Right kidney (tissue), 1 donor: ENCODE measurements at regions not wholly inside any gene's neighbourhood (a gene's known extent, or its start where the extent isn't known, plus 50 kb on each side); places are given as distances from the start of the nearest gene placed in this dataset.
"Not testable (repeated sequence)": the region's sequence is repeated elsewhere in the genome, so short reads cannot be mapped to it uniquely, and the experiment has no call there.

ENCODE experiments used
- DNase-seq: peaks from one replicate; pipeline ENCODE4 v3.0.0-alpha.2; 2016

DNA sequence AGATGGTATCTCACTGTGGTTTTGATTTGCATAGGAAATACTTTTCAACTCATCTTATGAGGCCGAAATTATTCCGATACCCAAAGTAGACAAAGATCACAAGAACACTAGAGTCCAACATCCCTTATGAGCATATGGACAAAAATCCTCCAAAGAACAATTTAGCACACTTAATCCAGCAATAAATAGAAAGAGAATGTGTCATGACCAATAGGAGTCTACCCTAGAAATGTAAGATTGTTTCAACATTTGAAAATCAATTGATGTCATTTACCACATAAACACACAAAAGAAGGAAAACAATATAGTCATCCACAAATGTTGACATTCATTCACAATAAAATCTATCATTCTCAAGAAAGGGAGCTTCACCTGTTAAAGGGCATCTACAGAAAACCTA is 307.8 kb upstream of the SMIM21 start:
- DNase-seq = no peak

- DNase-seq = no peak
Measured at GRCh38 chr18:75730249-75730648, 302.7 kb upstream of the SMIM21 start.

- DNase-seq = no peak
Measured at GRCh38 chr18:75728621-75729020, 301.1 kb upstream of the SMIM21 start.

DNA sequence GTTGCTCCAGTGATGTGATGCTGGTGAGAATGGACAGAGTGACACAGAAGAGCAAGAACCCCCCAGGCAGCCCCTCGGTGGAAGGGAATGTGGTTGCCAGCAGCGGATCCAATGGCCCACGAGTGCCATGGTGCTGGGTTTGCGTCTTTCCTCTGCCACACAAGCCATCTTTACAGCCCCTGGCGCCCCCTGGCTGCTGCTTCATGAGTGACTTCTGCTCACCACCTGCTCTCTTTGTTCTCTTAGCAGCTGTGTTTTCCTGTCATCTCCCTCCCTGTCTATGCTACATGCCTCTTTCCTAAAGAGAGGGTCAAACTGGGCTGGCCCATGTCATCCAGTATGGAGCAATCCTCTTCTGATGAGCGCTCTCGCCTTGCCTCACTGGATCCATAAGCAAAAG is 300.0 kb upstream of the SMIM21 start:
- DNase-seq = no peak

DNA sequence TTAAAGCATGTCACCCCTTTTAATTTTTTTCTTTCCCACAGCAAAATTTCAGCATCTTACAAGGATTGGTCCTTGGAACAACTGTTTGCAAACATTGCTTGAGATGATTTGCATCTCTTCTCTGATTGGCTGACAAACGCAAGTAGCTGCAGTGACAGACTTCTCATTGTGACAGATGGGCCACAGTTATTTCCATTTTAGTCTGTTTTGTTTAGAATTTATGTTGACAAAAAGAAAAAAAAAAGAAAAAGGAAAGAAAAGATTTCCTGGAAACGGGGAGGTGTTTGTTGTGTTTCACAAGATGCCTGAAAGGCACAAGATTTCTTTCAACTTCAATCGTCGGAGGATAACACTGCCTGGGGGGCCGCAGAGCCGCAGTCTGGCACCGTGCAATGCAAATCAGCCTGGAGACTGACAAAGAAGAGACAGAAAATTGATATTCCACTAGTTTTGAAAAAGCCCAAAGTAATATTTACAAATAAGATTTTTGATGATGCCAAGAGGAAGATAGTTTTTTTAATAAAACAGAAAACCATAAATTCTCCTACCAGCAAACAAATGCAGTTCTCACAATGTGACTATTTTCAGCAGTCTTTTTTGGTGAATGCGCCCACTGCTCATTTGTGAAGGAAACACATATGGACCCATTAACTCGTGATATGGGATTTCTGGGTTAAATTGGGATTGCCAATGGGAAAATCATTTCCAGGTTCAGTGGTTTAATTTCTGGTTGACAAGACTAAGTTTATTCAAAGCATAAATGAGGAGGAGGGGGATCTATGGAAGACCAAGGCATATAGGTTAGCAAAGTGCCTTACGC is 296.2 kb upstream of the SMIM21 start:
- no peak for DNase-seq

GRCh38 chr18:75714766-75715165 is 287.3 kb upstream of the SMIM21 start:
- no peak for DNase-seq

- not testable (repeated sequence) for DNase-seq
Measured at GRCh38 chr18:75712124-75712867, 284.8 kb upstream of the SMIM21 start.

DNA sequence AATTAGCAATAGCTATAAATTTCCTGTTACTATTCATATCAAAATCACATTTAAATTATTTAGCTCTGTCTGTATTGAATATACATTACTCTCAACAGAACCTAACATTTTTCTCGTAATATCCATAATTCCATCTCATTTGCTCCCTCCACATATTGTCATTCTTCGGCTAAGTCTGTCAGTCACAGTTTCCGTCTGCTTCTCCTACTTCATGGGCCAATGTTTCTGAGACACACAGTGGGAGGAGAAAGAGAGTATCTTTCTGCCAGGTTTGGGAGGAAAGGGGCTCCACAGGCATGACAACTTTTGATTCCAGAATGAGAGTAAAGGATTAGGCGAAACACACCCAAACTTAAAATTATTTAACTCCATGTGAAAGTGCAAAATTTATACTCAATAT is 273.1 kb upstream of the SMIM21 start:
- DNase-seq = no peak

DNA sequence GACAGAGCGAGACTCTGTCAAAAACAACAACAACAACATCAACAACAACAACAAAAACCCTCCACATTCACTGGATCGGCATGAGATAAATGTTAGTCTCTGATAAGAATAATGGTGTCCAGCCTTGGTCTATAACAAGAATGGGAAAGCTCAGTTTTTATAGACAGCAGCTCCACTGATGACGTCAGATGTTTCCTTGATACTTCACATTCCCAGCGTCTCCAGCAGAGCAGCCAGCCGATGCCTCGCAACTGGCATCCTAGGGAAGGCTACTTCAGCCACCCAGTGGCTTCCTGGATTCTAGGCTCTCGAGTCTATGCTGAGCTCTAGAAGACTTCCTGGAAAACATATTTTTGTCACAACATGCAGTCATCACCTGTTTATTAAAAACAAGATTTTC is 271.4 kb upstream of the SMIM21 start:
- no peak for DNase-seq

- DNase-seq = no peak
Measured at GRCh38 chr18:75697493-75697892, 270.0 kb upstream of the SMIM21 start.

DNA sequence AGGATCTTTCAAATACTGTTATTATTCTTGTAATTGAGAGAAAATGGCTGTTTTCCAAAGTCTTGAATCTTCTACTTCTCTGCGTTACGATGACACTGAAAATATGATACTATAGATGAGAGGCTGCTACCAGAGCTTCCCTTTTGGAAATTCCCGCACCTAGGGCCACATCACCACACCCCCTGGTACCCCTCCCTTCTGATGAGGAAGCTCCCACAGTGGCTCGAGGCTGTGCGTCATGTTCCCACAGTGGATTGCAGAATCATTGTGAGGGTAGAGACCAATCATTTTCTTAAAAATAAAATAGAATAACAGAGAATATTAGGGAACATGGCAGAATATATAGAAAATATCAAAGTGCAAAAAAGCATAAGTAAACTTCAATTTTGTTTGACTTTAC is 268.9 kb upstream of the SMIM21 start:
- no peak for DNase-seq

GRCh38 chr18:75694292-75694691 is 266.8 kb upstream of the SMIM21 start:
- DNase-seq = no peak

DNA sequence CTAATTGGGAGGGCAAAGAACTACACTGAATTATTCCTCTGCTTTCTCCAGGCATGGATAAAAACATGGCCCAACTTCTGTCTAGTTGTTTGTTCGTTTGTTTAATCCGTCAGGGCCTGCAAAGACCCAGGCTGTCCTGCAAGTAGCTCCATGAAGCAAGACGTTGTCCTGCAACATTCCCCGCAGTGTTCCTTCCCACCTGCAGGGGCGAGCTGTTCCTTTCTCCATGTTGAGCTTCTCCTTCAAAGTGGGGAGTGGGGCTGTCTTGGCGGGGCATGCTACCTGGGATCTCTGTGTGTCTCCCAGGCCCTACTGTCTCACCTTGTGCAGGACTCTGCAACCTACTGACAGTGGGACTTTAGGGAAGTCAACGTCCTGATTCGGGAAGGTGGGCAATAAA is 264.0 kb upstream of the SMIM21 start:
- no peak for DNase-seq

- not testable (repeated sequence) for DNase-seq
Measured at GRCh38 chr18:75690283-75690682, 262.8 kb upstream of the SMIM21 start.

DNA sequence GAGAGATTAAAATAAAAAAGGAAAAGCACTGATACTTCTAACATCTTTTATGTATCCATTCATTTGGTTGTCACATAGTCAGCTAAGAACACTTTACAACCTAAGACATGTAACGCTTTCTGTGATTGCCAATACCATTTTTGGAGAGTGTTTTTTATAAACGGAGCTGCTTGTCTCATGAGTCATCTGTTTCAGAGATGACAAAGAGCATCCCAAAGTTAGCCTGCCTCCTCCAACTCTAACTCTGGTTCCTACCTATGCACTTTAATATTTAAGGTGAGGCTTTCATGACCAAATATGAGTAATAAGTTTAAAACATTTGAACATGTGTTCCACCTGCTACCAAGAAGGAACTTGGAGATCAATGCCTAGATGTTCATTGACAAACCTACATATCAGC is 260.1 kb upstream of the SMIM21 start:
- no peak for DNase-seq

- no peak for DNase-seq
Measured at GRCh38 chr18:75683426-75683825, 255.9 kb upstream of the SMIM21 start.

DNA sequence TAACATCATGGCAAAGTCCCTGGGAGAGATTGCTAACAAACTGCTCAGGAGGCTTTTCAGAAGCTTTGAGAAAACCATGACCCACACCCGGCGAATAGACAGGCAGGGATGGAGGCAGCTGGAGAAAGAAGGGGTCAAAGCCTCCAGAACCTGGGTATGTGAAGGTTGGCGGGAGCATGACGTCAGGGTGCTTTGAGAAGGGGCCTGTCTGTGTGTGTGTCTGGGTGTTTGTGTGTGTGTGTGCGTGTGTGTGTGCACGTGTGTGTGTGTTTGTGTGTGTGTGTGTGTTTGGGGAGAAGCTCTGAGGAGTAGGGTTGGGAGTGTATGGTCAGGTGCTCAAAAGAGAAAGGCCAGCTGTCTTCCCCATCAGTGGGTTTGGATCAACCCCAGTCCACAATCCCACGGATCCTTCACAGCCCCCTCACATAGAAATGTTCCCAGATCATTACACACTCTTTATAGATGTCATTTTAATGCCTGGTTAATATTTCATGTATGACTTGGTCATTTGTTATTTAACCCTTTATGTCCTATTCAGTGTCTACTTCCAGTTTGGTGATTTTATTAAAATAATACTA is 254.1 kb upstream of the SMIM21 start:
- no peak for DNase-seq

DNA sequence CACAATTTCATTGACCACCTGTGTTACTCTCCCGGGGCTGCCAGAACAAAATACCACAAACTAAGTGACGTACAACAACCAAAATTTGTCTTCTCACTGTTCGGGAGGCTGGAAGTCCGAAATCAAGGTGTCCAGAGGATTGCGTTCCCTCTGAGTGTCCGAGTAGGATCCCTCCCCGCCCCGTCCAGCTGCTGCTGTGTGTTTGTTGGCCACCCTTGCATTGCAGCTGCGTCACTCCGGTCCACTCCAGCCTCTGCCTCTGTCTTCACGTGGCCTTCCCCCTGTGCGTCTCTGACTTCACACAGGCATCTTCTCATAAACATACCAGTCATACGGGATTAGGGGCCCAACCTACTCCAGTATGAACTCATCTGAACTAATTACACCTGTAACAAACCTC is 251.8 kb upstream of the SMIM21 start:
- no peak for DNase-seq

- no peak for DNase-seq
Measured at GRCh38 chr18:75678627-75679026, 251.1 kb upstream of the SMIM21 start.

DNA sequence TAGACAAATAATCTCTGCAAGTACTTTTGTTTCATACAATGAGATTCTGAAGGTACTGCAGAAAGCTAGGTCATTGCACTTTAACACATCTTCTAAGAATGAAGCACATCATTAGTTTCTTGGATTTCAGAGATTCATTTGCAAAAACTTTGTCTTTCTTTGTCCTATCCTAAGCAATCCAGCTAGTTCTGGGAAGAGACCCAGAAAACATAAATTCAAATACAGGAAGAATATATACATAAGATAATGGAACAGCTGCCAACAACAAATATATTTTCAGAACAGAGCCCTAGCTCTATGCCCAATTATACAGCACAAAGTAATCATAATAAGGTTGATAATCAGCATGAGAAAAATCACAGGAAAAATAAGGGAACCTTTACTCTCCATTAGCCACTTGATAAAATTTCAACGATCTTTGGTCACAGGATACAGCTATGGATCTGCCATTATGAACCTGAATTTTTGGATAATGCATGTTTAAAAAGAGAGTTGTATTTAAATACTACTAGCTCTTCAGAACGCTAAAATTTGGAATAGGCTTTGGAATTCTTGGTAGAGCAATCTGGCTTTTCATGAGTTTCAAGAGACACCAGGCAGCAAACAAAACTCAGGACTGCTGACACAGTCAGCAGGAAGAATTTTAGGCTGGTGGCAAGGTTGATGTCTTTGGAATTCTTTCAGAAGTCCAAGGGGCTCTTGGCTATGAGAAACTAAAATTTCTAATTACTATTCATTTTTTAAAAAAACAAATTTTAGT is 250.4 kb upstream of the SMIM21 start:
- no peak for DNase-seq

DNA sequence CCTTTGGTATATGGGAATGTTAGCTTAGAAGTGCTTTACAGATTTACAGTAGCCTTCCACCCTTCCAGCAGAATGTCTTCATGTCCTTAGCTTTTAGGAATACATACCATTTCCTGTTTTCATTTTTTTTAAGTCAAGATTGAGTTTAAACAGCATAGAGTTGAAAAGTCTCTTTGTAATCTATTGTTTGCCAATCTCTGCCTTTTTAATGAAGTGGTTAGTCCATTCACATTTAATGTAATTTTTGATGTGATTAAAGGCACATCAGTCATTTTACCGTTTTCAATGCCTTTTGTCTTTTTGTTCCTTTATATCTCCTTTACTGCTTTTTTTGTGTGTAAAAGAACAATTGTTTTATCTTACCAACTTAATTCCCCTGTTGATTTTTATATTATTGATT is 233.4 kb upstream of the SMIM21 start:
- DNase-seq = no peak

DNA sequence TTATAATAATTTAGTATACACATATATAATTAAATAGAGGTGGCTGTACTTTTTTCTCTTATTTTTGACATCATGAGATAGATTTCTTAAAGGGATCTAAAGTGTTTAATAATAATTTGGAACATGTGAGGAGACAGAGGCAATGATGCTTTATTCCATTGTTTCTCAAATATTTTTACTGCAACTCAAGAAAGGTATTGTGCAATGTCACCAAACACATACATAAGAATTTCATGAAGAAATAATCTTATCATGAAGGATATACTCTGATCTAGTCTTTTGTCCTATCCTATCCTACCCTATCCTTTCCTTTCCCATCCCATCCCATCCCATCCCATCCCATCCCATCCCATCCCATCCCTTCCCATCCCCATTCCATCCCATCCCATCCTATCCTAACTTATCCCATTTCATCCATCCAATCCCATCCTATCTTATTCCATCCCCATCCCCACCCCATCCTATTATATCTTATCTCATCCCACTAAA is 232.1 kb upstream of the SMIM21 start:
- DNase-seq = no peak

DNA sequence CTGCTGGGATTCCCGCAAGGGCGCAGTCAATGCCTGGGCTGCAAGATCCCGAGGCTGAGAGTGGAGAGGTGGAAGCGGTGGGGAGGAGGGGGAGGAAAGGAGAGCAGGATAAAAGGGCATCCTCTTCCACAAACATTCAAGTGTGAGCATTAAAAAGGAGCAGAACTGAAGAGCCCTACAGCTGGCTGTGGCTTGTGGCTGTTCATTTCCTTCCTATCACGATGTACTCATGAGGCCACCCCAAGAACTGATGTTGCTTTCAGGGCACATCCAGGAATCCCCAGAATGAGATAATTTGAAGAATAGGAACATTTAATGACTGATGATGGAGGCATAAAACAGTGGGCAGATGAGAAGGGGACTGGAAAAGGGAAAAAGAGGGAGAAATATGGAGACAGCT is 230.8 kb upstream of the SMIM21 start:
- no peak for DNase-seq
